Stomach (tissue), 4 donors: ENCODE measurements at regions not wholly inside any gene's neighbourhood (a gene's known extent, or its start where the extent isn't known, plus 50 kb on each side); places are given as distances from the start of the nearest gene placed in this dataset.

Experiments
- CTCF ChIP-seq, 7 experiments: fragments of 450-650 bp in 4 of 7; fragments of 200-600 bp in 3 of 7; sonication (generic) in 3 of 7; IDR thresholded peaks; one replicate each; pipeline ENCODE4 v1.5.1; 2016 to 2019; ENCODE audit warnings: antibody characterized with exemption in 7 of 7, control low read depth in 2 of 7, mild to moderate bottlenecking in 1 of 7
- POLR2A ChIP-seq, 4 donors: fragments of 450-650 bp; IDR thresholded peaks; one replicate each; pipeline ENCODE4 v1.6.1; 2016; ENCODE audit warnings: antibody characterized with exemption in 4 of 4, control low read depth in 2 of 4, mild to moderate bottlenecking in 1 of 4, moderate library complexity in 1 of 4
- POLR2AphosphoS5 ChIP-seq, 3 donors: sonication (generic); formaldehyde crosslinking; IDR thresholded peaks; one replicate each; pipeline ENCODE4 v1.6.1; 2016; ENCODE audit warnings: antibody characterized with exemption in 3 of 3

- TF ChIP-seq CTCF (IDR thresholded peaks at IDR 0.05) (no peak), POLR2AphosphoS5 (IDR thresholded peaks at IDR 0.05) (no peak), POLR2A (IDR thresholded peaks at IDR 0.05) (no peak)
Observed at GRCh38 chr7:115722302-115722977, 308.1 kb downstream of the TFEC start.
